Upper lobe of left lung (tissue), 4 donors: ENCODE measurements at regions not wholly inside any gene's neighbourhood (a gene's known extent, or its start where the extent isn't known, plus 50 kb on each side); places are given as distances from the start of the nearest gene placed in this dataset.

ENCODE experiments used
- CTCF ChIP-seq, 6 experiments: fragments of 450-650 bp in 4 of 6; fragments of 200-600 bp in 2 of 6; sonication (generic) in 2 of 6; IDR thresholded peaks; one replicate each; pipeline ENCODE4 v1.5.1; 2016 to 2019; ENCODE audit warnings: antibody characterized with exemption in 6 of 6
- EP300 ChIP-seq, 4 donors: sonication (generic); formaldehyde crosslinking; IDR thresholded peaks; one replicate each; pipeline ENCODE4 v1.5.1; 2017; ENCODE audit warnings: antibody characterized with exemption in 4 of 4, control low read depth in 2 of 4
- POLR2A ChIP-seq, 4 donors: fragments of 450-650 bp; IDR thresholded peaks; one replicate each; pipeline ENCODE4 v1.5.1; 2016 to 2017; ENCODE audit warnings: antibody characterized with exemption in 4 of 4, mild to moderate bottlenecking in 2 of 4
- POLR2AphosphoS5 ChIP-seq, 2 donors: sonication (generic); formaldehyde crosslinking; IDR thresholded peaks; one replicate each; pipeline ENCODE4 v1.5.1; 2017; ENCODE audit warnings: antibody characterized with exemption in 2 of 2

- TF ChIP-seq CTCF (IDR thresholded peaks at IDR 0.05) (no peak), POLR2A (IDR thresholded peaks at IDR 0.05) (no peak), POLR2AphosphoS5 (IDR thresholded peaks at IDR 0.05) (no peak), EP300 (IDR thresholded peaks at IDR 0.05) (no peak)
Observed at GRCh38 chr17:53193044-53193443, 629.7 kb upstream of the KIF2B start.
